ENCODE measurements at regions not wholly inside any gene's neighbourhood (a gene's known extent, or its start where the extent isn't known, plus 50 kb on each side); places are given as distances from the start of the nearest gene placed in this dataset.

DNA sequence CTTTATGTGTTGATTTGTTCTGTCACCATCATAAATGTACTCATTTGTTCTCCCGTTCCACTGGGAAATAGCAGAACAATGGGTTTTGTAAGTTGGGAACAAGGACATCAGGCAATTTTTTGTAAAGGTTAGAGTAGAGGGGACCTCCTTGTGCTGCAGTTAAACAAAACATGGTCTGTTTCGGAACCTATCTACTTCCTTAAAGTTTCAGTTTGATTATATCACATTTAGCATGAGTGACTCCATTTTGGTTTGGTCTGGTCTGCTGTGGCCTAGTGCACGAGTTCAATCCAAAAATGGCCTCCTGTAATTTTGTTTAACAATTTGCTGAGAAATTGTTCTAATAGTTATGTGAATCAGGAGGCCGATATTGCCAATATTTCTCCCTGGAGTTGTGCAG is 372.7 kb downstream of the NUAK1 start:
- Mint-ChIP-seq H3K4me3 (no peak overlapping the region), H3K9me3 (peaks cover 6% of the 10 kb centered on the region), H3K27ac (no peak overlapping the region), H3K27me3 (peaks cover 3% of the 10 kb centered on the region), H3K36me3 (ENCODE audit: low read depth) (no peaks in the 10 kb centered on the region), H3K4me1 (no peaks in the 10 kb centered on the region)
- no peak for DNase-seq
- ATAC-seq: no peak

GRCh38 chr12:105769486-105769885 is 369.3 kb downstream of the NUAK1 start:
- Mint-ChIP-seq H3K9me3 (no peaks in the 10 kb centered on the region), H3K27ac (no peak overlapping the region), H3K4me3 (no peak overlapping the region), H3K4me1 (no peaks in the 10 kb centered on the region), H3K36me3 (ENCODE audit: low read depth) (no peaks in the 10 kb centered on the region), H3K27me3 (no peaks in the 10 kb centered on the region)
- no peak for DNase-seq
- ATAC-seq: no peak

GRCh38 chr12:105773471-105773870 is 365.3 kb downstream of the NUAK1 start:
- Mint-ChIP-seq H3K4me3 (no peak overlapping the region), H3K27ac (no peak overlapping the region), H3K27me3 (no peaks in the 10 kb centered on the region), H3K4me1 (no peaks in the 10 kb centered on the region), H3K36me3 (ENCODE audit: low read depth) (no peaks in the 10 kb centered on the region), H3K9me3 (no peaks in the 10 kb centered on the region)
- ATAC-seq (no peak), DNase-seq (no peak)

DNA sequence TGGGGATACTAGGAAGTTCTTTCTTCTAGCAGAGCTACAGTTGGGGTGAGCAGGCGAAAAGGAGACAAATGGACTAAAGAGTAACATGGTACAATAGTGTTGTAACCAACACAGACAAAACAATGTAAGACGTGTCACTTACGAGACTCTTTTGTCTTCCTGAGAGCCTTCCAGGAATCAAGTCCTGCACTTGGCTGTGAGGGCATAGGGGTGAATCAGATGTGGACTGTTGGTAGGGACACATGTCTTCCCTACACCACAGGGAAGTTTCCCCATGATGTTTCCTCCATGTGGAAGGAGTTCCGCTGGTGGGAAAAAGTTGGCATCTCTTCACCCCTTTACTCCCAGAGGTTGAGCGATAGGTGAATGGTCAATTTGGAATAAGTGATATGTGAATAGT is 364.7 kb downstream of the NUAK1 start:
- Mint-ChIP-seq H3K4me3 (no peak overlapping the region), H3K4me1 (no peaks in the 10 kb centered on the region), H3K9me3 (no peaks in the 10 kb centered on the region), H3K36me3 (ENCODE audit: low read depth) (no peaks in the 10 kb centered on the region), H3K27ac (no peak overlapping the region), H3K27me3 (no peaks in the 10 kb centered on the region)
- no peak for ATAC-seq
- DNase-seq: no peak

- no peak for ATAC-seq
- DNase-seq: no peak
- Mint-ChIP-seq H3K4me1 (no peaks in the 10 kb centered on the region), H3K27me3 (no peaks in the 10 kb centered on the region), H3K9me3 (no peaks in the 10 kb centered on the region), H3K36me3 (ENCODE audit: low read depth) (no peaks in the 10 kb centered on the region), H3K4me3 (no peak overlapping the region), H3K27ac (no peak overlapping the region)
Measured at GRCh38 chr12:105775343-105775742, 363.4 kb downstream of the NUAK1 start.

GRCh38 chr12:105783983-105784947 is 354.5 kb downstream of the NUAK1 start:
- no peak overlapping the region for H3K27ac Mint-ChIP-seq
- no peak for ATAC-seq
- H3K9me3 Mint-ChIP-seq: no peaks in the 10 kb centered on the region
- no peaks in the 10 kb centered on the region for H3K27me3 Mint-ChIP-seq
- H3K4me3 Mint-ChIP-seq: no peak overlapping the region
- no peaks in the 10 kb centered on the region for H3K36me3 Mint-ChIP-seq (ENCODE audit: low read depth)
- no peak for DNase-seq
- H3K4me1 Mint-ChIP-seq: peaks cover 10% of the 10 kb centered on the region

DNA sequence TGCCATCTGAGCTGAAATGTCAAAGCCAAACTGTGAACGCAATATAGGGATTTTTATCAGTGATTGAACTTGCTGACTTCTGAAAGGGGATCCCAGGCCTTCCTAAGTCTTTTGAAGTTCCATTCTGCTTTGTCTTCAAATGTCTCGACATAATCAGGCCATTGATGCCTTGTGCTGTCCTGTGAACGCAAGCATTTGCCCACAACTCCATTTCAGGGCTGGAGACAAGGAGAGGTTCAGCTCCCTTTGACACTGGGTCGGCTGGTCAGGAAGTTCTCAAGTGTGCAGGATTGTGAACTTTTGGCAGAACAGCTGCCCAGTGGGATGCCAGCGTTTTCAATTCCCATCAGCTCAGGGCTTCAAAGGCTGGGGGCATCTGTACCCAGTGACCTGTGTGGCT is 345.3 kb downstream of the NUAK1 start:
- Mint-ChIP-seq H3K4me3 (no peak overlapping the region), H3K27me3 (peaks cover 4% of the 10 kb centered on the region), H3K27ac (no peak overlapping the region), H3K9me3 (no peaks in the 10 kb centered on the region), H3K36me3 (ENCODE audit: low read depth) (no peaks in the 10 kb centered on the region), H3K4me1 (no peaks in the 10 kb centered on the region)
- DNase-seq (no peak), ATAC-seq (no peak)

DNA sequence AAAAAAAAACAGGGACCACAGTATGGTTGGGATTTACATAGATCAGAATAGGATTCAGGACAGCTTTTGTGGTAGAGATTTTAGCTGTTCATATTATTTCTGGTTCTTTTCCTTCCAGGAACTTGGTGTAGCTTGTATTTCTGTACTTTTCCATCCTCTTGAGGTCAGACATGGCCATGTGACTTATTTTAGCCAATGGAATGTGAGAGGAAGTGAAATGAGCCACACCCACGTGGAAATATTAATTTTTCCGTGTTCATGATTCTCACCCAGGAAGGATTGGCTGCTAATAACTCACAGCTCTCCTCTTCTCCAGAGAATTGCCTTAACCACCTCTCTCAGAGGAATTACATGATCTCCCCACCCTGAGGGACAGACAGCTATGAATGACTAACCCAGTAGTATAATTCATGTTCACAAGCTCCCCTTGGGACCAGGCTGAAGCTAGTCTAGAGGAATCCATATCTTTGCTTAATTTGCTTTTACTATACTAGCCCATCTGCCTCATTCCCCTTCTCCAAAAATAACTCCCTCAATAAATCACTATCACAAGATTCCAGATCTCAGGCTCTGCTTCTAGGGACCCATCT is 340.4 kb downstream of the NUAK1 start:
- no peaks in the 10 kb centered on the region for H3K9me3 Mint-ChIP-seq
- H3K36me3 Mint-ChIP-seq (ENCODE audit: low read depth): no peaks in the 10 kb centered on the region
- DNase-seq (no peak), ATAC-seq (no peak)
- H3K4me3 Mint-ChIP-seq: no peak overlapping the region
- H3K4me1 Mint-ChIP-seq: no peaks in the 10 kb centered on the region
- no peaks in the 10 kb centered on the region for H3K27me3 Mint-ChIP-seq
- no peak overlapping the region for H3K27ac Mint-ChIP-seq

DNA sequence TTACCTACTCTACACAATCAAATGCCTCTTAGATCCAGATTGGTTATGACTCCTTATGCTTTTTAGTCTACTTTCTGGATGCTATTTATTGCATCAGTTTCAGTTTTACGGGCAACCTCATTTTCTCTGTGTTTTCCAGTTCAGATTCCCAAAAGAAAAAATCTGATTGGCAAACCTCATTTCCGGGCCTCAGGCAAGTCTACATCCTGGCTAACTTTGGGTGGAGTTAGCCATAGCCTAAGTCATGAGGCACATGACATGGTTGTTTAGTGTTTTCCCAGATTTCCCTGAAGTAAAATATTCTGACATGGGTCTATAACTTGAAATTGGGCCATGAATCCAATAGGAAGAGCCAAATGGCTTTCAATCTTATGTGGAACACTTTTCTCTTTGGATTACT is 339.7 kb downstream of the NUAK1 start:
- Mint-ChIP-seq H3K4me1 (no peaks in the 10 kb centered on the region), H3K9me3 (no peaks in the 10 kb centered on the region), H3K36me3 (ENCODE audit: low read depth) (no peaks in the 10 kb centered on the region), H3K4me3 (no peak overlapping the region), H3K27ac (no peak overlapping the region), H3K27me3 (no peaks in the 10 kb centered on the region)
- ATAC-seq (no peak), DNase-seq (no peak)

DNA sequence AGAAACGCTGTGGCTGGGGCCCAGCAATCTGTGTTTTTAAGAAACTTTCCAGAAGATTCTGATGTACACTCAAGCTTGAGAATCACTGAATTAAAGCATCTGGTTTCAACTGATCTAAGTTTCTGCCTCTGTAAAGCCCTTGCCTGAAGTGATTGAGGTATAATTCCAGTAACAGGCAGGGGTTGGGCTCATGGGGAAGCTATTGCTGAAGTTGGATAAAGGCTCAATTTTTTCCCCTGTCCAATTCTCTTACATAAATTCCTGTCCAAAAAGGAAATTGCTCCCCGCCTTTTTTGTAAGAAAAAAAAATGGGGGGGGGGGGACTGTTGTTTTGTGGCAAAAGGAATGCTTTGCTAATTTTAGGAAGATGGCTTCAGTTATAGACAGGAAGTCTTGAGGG is 337.4 kb downstream of the NUAK1 start:
- Mint-ChIP-seq H3K9me3 (no peaks in the 10 kb centered on the region), H3K36me3 (ENCODE audit: low read depth) (no peaks in the 10 kb centered on the region), H3K4me3 (no peak overlapping the region), H3K27ac (no peak overlapping the region), H3K4me1 (no peaks in the 10 kb centered on the region), H3K27me3 (no peaks in the 10 kb centered on the region)
- DNase-seq (no peak), ATAC-seq (no peak)

DNA sequence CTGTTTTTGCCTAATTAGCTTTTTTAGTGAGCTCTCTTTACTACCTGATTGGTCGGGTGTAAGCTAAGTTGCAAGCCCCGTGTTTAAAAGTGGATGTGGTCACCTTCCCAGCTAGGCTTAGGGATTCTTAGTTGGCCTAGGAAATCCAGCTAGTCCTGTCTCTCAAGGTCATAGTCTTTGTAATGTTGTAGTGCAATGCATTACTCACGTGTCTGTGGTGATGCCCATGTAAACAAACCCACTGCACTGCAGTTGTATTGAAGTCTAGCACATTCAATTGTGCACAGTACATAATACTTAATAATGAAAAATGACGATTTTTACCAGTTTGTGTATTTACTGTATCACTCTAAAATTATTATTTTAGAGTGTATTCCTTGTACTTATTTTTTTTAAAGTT is 335.5 kb downstream of the NUAK1 start:
- Mint-ChIP-seq H3K27me3 (no peaks in the 10 kb centered on the region), H3K27ac (no peak overlapping the region), H3K4me3 (no peak overlapping the region), H3K4me1 (no peaks in the 10 kb centered on the region), H3K9me3 (no peaks in the 10 kb centered on the region), H3K36me3 (ENCODE audit: low read depth) (no peaks in the 10 kb centered on the region)
- ATAC-seq (no peak), DNase-seq (no peak)

- Mint-ChIP-seq H3K9me3 (no peaks in the 10 kb centered on the region), H3K36me3 (ENCODE audit: low read depth) (no peaks in the 10 kb centered on the region), H3K4me3 (no peak overlapping the region), H3K27me3 (no peaks in the 10 kb centered on the region), H3K27ac (no peak overlapping the region), H3K4me1 (no peaks in the 10 kb centered on the region)
- no peak for ATAC-seq
- no peak for DNase-seq
Measured at GRCh38 chr12:105804591-105805265, 334.0 kb downstream of the NUAK1 start.

DNA sequence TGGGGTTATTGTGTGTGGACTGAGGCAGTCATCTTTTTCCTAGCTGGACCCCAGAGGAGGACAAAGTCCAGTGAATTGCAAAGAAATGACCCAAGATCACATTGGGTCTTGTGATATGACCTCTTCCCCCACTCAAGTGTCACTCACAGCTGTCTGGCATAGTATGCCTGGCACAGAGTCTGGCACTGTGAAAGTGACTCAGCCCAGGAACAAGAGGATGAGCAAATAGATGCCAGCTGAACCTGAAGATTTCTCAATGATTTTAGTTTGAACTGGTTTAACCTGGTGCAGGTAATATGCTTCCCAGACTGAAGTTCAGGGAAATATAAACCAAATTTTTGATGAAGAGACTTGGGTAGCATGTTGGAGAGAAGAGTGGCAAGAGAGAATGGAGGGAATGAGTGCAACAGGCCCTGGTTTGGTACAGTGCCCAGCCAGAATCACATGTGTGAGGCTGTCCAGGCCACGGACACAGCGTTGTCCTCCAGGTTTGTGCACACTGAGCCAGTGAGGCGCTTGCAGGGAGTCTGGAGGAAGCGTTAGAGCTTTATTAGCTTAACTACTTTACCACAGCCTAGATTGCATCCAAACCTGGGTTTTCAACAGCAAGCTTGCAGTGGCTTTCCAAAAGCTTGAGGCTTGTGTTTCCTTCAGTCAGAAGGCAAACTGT is 332.9 kb downstream of the NUAK1 start:
- DNase-seq (no peak), ATAC-seq (no peak)
- H3K9me3 Mint-ChIP-seq: no peaks in the 10 kb centered on the region
- H3K36me3 Mint-ChIP-seq (ENCODE audit: low read depth): no peaks in the 10 kb centered on the region
- no peaks in the 10 kb centered on the region for H3K4me1 Mint-ChIP-seq
- H3K27me3 Mint-ChIP-seq: no peaks in the 10 kb centered on the region
- no peak overlapping the region for H3K4me3 Mint-ChIP-seq
- H3K27ac Mint-ChIP-seq: no peak overlapping the region

- no peaks in the 10 kb centered on the region for H3K27me3 Mint-ChIP-seq
- ATAC-seq (no peak), DNase-seq (no peak)
- no peaks in the 10 kb centered on the region for H3K36me3 Mint-ChIP-seq (ENCODE audit: low read depth)
- no peak overlapping the region for H3K4me3 Mint-ChIP-seq
- H3K4me1 Mint-ChIP-seq: no peaks in the 10 kb centered on the region
- H3K27ac Mint-ChIP-seq: no peak overlapping the region
- no peaks in the 10 kb centered on the region for H3K9me3 Mint-ChIP-seq
Measured at GRCh38 chr12:105806400-105806770, 332.4 kb downstream of the NUAK1 start.

DNA sequence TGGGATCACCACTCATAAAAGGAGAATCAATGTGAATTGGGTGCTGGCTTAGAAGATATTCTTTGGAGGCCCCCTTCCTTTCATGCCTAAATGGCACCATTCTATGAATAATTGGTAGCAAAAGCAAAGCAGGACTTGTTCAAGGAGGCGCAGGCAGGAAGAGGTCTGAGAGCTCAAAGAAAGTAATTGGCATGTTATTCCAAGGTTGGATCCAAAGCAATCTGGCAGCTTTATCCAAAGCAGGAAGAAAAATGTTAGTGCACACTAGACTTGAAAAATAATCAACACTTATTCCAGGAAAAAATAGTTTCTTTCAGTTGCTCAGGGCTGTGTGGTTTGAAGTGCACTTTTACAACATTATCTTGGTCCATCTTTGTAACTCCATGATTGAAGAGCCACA is 326.4 kb downstream of the NUAK1 start:
- H3K9me3 Mint-ChIP-seq: no peaks in the 10 kb centered on the region

More for the DNA sequence above, 326.4 kb downstream of the NUAK1 start:
- Mint-ChIP-seq H3K27me3 (no peaks in the 10 kb centered on the region), H3K27ac (no peak overlapping the region), H3K4me3 (no peak overlapping the region), H3K36me3 (ENCODE audit: low read depth) (no peaks in the 10 kb centered on the region), H3K4me1 (no peaks in the 10 kb centered on the region)
- ATAC-seq (no peak), DNase-seq (no peak)
